AG20443 (cell line): ENCODE measurements at regions not wholly inside any gene's neighbourhood (a gene's known extent, or its start where the extent isn't known, plus 50 kb on each side); places are given as distances from the start of the nearest gene placed in this dataset.
A peak's percentile ranks its signal among the peaks of the same experiment; 100 is the strongest.
"Not testable (repeated sequence)": the region's sequence is repeated elsewhere in the genome, so short reads cannot be mapped to it uniquely, and the experiment has no call there.

ENCODE experiments used
- DNase-seq: peaks from one replicate; pipeline ENCODE4 v3.0.0; 2012; ENCODE audit warnings: low spot score, mixed read lengths

DNA sequence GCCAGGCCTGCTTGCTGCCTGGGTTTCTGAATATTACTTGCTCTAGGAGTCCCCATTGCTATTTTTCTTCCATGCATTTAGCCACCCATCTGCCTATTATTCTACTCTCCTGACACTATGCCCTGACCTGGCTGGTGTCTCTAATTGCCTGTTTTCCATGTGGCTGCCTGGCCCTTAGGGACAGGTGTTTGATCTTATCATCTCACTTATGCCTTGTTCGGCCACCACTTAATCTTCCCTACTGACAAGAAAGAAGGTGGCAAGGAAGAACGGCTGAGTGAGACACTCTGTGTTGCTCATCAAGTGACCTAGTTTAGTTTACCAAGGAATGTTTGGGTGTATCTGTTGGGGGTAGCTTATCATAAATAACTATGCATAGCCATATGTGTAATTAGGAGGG lies 50.4 kb upstream of the RAPH1 start:
- DNase-seq: no peak

DNA sequence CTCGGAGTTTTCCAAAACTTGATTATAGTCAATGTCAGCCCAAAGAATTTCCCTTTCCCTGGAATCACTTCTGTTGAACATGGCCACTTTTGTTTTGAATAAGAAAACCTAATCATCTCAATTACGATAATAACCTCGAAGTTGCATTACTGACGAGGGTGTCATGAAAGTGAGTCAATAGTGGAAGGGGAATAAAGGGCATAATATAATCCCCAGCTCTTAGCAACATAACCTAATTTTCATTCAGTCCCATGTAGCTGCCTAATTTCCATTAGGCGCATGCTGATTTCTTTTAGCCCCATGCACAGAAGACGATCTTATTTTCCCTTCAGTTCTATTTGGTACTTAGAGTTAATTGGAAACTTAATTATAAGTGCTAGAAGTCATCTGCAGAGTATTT lies 51.1 kb upstream of the RAPH1 start:
- DNase-seq: no peak

DNA sequence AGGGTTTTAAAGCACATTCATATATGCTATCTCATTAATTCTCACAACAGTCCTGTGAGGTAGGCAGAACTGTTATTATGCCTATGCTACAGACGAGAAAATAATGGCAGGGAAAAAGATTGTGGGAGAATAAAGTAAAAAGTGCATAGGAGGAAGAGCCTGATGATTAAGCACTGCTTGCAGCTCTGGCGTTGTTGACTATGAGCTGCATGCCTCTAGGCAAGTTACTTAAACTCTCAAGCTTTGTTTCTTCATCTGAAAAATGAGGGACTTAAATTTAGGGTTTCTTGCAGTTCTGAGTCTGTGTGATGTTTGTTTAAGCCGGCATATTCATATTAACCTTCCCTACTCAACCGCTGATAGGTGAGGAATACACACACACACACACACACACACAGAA lies 51.6 kb upstream of the RAPH1 start:
- DNase-seq: peak; percentile 29

DNA sequence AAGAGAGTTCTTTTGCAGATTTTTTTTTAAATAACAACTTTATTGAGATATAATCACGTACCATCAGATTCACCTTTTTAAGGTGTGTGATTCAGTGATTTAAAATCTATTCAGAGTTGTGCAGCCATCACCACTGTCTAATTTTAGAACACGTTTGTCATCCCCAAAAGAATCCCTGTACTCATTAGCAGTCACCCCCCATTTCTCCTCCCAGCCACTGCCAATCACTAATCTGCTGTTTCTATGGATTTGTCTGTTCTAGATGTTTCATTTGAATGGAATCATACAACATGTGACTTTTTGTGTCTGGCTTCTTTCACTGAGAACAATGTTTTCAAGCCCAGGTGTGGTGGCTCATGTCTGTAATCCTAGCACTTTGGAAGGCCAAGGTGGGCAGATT lies 55.4 kb upstream of the RAPH1 start:
- no peak for DNase-seq

DNA sequence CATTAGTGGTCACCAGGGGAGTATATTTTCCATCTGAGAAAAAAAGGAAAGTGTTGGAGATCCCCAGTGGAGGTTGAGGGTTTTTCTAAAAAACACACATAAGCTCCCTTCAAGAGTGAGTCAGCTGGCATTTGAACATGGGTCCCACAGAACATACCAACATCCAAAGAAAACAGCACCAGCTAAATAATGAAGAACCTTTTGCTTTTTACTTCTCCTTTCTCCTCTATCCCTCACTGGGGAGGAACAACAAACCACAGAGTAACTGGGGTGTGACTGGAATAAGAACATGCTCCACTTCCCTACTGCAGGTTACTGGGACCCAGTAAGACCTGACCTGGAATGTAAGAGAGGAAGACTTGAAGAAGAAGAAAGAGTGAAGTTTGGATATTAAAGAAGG lies 56.5 kb upstream of the RAPH1 start:
- no peak for DNase-seq

DNA sequence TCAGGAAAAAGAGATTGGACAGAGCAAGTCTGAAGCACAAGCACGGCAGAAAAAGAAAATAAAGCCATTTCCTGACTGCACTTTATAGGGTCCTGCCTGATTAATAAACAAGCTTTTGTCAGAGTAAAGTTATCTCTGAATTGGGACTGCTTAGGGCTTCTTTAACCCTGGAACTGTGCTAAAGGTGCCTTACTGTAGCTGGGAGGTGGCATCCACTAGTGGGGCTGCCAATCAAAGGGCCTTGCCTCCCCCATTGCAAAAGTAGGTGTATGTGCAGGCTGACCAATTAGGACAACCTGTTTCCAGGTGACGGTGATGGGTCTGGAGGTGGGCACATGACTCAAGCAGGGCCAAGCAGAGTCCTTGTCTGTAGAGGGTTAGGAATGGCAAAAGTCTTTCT lies 57.4 kb upstream of the RAPH1 start:
- DNase-seq: no peak

DNA sequence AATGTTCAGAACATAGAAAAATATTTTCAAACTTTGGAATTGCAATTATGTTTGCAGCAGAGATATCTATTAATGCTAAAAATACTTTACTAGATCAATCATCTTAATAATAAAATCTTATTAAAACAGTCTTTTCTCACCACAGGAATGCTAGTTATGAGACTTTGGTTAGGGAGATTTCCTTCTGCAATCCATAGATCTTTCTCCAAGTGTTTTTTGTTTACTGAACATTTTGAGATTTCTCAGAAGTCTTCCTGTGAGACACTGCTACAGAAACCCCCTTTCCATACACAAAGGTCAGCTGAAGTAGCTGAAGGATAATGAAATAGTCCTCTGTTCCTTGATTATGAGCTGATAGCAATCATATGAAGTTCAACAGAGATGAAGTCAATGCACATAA lies 59.4 kb upstream of the RAPH1 start:
- peak; percentile 30 for DNase-seq

DNA sequence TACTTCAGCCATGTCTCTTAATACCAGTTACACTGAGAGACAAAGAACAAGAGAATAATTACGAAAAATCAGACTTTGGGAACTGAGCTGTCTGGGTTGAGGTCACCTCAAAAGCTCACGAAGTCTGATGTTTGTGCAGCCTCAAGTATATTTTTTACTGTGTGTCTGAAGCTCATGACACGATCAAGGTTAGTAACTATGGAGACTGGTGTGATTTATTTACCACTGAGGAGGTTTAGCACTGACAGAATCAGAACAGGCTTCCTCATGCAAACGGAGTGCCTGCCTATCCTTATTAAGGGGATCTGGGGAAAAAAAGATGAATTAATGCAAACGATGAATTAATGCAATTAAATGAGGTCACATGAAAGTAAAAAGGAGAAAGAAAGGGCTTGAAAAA lies 61.1 kb upstream of the RAPH1 start:
- no peak for DNase-seq

DNA sequence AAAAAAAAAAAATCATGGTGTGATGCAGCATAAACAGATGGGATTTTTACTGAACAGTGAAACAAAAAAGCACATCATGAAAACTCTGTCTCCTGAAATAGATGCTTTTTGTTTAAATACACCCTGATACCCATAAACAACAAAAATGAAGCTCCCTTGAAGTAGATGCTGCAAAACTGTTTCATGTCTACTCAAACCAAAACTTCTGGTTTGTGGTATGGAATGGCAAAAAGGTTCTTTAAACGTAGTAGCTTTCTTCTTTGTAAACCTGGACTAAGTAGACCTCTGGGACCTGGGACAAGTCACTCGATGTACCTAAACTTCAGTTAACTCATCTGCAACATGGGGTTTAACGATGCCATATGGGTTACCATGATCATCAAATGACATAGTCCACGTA lies 64.4 kb upstream of the RAPH1 start:
- DNase-seq: no peak

DNA sequence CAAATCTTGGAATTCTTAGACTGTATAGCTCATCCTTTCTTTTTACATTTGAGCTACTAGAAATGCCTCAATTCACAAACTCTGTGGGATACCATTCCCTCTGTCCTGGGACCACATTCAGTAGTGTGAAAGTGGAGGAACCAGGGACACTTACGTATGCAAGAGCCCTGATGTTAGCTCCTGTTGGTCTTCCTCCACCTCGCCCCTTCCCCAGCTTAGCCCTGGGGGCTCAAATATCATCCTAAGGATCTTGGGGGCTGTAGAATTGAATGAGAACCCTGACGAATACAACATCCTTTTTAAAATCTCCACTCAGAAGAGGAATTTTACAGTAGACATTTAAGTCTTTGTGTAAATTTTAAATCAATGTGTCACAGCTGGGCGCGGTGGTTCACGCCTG lies 65.2 kb upstream of the RAPH1 start:
- DNase-seq: no peak

DNA sequence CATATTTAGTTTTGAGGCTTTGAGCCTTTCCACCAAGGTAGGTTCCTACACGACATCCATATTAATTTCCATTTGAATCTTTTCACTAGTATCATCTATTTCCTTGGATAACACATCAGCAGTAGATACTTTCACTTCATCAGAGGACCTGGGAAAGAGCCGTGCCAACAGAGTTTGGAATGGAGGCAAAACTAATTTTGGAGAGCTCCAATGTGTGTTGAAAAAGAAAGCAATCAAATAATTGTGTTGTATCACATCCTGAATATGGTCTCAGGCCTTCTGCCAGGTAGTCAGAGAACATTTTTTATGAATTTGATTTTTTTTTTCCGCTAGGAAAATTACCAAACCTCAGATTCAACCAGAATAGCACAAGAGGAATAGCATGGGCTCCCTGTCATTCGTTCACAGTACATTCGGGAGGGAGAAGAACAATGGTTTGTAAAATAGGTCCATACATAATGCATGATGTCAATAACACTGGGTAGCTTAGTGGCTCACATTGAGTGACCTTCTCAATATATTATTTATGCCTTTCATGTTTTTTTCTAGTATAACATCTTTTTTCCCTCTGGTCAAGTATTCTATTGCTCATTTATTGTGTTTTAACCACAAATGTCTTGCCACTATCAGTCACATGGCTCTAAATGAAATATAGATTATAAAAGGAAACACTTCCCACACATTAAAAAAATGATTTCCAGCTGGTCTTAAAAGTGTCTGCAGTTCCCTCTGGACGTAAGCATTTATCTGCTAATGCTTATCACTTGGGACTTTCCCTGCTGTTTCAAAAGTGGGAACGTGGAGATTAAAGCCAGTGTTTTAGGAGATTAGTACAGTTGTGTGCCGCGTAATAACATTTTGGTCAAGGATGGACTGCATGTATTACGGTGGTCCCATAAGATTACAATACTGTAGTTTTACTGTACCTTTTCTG lies 68.6 kb upstream of the RAPH1 start:
- DNase-seq: no peak

DNA sequence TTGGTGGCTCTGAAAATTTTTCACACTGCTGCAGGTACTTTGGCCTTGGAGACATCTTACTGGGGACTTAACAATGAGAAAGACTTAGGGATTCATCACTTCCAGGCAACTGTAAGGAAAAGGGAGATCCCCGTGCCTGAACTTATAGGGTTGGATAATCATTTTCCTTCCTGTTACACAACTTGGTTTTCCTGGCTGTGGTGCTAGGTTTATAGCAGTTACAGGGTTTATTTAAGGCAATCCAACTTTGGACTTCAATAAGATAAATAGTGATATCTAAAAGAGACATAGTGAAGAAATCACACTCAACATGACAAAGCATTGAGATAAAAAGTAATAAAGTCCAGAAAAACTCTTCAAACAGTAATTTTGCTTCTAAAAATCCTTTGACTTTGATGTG lies 70.2 kb upstream of the RAPH1 start:
- DNase-seq: no peak

DNA sequence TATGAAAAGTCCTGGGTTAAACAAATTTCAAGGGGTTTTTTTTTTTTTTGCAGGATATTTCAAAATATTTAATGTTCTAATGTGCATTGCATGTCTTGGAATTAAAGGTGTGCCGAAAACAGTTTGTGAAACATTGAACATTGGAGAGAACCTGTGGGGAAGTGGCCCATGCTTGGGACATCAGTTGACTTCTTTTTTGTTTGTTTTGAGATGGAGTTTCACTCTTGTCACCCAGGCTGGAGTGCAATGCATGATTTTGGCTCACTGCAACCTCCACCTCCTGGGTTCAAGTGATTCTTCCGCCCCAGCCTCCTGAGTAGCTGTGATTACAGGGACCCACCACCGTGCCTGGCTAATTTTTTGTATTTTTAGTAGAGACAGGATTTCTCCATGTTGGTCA lies 71.0 kb upstream of the RAPH1 start:
- DNase-seq: no peak

DNA sequence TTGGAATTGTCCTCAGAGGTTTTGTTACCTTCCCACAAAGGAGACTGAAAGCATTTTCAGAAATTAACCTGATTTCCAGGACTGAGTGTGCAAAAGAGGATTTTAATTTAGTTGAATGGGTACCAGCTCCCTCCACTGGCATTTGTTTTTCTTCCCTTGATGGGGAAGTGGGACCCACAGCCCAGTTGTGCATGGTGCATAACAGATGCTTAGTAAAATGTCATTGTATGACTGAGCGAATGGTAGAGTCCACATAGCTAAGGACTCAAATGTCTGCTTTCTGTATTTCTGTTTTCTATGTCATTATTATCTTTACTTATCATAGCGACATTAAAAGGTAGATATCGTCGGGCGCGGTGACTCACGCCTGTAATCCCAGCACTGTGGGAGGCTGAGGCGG lies 75.5 kb upstream of the RAPH1 start:
- DNase-seq: no peak

DNA sequence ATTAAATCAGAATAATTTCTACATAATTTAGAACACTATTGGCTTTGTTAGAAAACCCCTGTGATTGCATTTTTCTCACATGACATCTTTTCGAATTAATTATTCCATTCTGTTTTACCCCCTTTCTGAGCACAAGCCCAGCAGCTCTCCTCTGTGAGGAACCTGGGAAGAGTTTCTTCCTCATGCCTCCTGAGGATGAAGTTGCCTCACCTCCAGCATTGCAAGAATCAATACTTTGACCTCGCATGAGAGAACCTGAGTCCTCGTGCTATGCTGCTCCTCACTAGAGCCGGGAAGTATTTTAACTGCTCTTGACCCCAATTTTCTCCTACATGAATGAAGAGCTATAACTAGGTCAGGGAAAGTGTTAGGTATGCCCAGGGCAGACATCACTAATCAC lies 77.1 kb upstream of the RAPH1 start:
- no peak for DNase-seq

DNA sequence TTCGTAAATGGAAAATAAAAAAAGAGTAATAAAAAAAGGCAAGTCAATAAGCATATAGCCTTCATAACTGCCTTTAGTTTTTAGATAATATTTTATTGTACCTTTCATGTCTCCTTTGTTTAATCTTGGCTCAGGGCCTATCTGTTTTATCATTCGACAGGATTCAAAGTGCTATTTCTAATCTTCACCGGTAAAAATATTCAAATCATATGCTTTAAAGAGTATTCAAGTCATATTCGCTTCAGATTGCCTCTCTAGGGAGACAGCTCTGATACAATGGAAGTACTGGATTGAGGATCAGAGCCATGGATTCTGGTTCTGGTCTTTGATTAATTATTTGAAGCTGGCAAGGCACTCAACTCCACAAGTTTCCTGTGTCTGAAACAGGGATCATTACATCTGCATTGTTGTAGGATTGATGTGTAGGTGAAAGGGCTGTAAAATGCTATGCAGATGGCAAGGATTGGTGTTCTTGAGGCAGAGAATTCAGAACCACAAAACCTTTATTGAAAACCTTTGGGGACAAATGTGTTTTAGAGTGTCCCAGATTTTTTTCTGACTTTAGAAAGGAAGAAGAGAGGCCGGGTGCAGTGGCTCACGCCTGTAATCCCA lies 84.3 kb upstream of the RAPH1 start:
- DNase-seq: no peak

DNA sequence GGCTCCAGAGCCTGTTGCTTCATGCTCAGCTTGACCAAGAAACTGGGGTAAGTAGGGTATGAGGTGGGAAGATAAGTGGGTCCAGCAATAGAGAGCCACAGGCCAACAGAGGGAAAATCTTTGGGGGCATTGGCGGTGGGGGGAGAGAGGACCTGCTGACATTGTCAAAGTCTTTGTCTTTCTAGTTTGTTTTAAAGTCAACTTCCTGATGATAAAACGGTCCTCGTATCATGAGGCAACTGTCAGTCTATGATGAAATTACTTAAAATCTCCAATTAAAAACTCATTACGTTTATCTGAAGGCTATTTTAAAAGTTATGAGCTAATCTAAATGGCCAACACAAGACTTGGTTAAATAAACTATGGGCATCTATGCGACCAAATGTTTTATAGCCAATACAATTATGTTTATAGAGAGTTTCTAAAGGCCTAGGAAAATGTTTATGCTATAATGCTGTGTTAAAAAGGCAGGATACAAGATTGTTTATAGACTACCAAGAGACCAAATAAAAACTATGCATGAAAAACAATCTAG lies 84.4 kb upstream of the CD28 start:
- no peak for DNase-seq

DNA sequence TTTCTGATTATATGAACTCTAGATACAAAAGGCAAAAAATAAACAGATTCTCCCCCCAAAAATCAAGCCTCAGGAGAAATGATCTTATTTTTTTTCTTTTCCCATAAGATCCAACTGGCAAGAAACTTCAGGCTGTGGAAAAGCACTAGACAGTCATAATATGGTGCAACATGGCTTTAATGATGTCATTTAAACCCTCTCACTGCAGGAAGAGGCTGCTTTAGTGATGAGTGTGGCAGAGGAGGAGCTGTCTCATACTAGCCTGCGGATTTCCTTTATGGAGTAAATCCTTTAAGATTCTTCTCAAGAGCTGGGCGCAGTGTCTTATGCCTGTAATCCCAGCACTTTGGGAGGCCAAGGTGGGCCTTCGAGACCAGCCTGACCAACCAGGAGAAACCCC lies 83.3 kb upstream of the CD28 start:
- peak; percentile 90 for DNase-seq

DNA sequence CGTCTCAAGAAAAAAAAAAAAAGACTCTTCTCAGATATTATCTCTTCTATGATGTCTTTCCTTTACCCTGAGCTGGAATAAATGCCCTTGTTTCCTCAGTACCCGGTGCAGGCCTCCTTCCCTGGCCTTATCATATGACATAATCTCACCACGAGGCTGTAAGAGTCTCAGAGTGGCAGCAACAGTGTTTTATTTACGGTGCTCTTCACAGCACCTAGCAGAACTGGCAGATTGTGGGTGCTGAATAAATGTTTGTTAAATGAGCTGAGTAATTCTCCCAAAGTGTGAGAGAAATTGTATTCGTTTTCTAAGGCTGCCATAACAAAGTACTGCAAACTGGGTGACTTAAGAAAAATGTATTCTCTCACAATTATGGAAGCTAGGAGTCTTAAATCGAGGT lies 82.8 kb upstream of the CD28 start:
- no peak for DNase-seq

DNA sequence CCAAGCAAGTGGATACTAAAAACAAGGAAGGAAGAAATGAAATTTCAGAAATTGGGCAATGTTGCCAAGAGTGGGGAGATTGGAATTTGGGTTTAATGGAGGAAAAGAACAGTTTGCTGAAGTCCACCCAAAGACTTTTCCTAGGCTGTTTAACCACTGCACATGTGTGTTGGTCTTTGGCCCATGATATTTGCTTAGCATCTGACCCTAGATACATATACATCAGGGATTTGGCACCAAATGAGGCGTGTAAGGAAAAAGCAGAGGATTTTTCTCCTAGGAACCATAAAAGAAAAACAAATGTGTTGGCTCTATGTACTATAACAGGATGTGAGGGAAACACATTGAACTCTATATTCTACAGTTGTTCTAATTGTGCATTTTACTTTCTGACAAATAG lies 80.7 kb upstream of the CD28 start:
- no peak for DNase-seq

DNA sequence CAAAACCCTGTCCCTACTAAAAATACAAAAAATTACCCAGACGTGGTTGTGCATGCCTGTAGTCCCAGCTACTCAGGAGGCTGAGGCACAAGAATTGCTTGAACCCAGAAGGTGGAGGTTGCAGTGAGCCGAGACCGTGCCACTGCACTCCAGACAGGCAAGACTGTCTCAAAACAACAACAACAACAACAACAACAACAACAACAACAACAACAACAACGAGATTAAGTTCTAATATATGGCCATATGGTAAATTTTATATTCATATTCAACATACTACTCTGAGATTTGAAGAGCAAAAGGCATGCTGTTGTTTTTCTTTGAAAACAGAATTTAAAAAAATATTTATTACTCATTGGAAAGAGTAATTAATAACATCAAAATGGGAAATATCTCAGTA lies 80.2 kb upstream of the CD28 start:
- not testable (repeated sequence) for DNase-seq

DNA sequence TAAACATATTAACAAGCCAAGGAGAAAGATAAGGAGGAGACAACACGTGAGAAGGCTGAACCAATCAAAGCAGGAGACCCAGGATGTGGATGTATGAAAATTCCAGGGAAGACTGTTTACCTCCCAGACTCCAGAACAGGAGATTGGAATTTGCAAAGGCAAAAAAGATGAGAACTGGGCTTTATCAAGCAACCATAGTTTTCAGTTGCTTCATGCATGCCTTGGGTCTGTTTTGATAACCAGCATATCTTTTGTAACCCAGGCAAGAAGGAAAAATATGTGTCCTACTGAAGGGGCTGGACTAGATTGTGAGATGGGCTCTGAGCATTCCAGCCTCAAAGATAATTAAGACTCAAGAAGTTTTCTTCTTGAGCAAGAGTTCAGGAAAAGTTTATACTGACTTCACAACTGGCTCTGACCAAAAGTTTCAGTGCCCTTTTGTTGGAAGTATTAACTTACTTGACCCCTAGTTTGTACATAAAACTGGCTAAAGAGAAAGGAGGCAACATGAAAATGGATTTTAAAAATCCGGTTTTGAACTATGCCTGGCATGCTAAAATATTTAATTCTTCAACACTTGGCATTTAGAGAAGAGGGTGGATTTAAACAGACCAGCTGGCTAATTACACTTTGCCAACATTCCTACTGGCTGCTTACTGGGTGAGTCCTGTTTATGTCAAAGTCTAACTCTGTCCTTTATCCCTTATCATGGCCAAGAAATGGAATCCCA lies 79.3 kb upstream of the CD28 start:
- peak; percentile 61 for DNase-seq

DNA sequence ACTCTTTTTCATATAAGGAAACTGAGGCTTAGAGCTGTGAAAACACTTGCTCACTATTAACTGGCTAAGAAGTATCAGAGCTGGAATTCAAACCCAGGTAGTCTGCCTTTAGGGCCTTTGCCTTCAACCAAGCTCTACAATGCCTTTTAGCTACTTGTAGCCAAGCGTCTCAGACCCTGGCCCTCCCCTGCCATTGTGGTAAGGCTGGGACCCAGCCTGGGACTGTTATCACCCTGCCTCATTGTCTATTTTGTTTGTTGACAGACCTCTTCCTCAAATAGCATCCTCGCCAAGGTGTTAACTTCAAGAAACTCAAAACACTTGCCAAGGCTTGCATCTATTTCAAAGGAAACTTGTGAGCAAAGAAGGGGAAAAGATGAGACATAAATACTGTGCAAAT lies 76.7 kb upstream of the CD28 start:
- no peak for DNase-seq
